ENCODE measurements at regions not wholly inside any gene's neighbourhood (a gene's known extent, or its start where the extent isn't known, plus 50 kb on each side); places are given as distances from the start of the nearest gene placed in this dataset.

GRCh38 chr4:132276185-132276584 is 872.9 kb upstream of the PCDH10 start:
- H3K27me3 ChIP-seq (ENCODE audit: control insufficient read depth in 1 of 2, insufficient read depth in 2 of 2, low read length in 2 of 2): no peaks in the 10 kb centered on the region
- no peak overlapping the region for H2AFZ ChIP-seq (ENCODE audit: low read length)
- no peak overlapping the region for H3K27ac ChIP-seq (ENCODE audit: extremely low read length, insufficient read depth, low read length)
- H4K20me1 ChIP-seq (ENCODE audit: insufficient read depth, low read length): no peaks in the 10 kb centered on the region
- H3K36me3 ChIP-seq (replicated peaks in 1 of 2; ENCODE audit: control insufficient read depth in 1 of 2, insufficient read depth in 2 of 2, low read length in 2 of 2): no peaks in the 10 kb centered on the region
- BruUV-seq (replicated peaks): no TSS peak
- TF ChIP-seq SETDB1 (CRISPR knock-in tag; IDR thresholded peaks at IDR 0.05; ENCODE audit: borderline replicate concordance) (no peak), KDM5B (CRISPR knock-in tag; IDR thresholded peaks at IDR 0.05; ENCODE audit: borderline replicate concordance) (no peak), SIX4 (CRISPR knock-in tag; IDR thresholded peaks at IDR 0.05) (no peak), IRF9 (CRISPR knock-in tag; IDR thresholded peaks at IDR 0.05; ENCODE audit: borderline replicate concordance) (no peak), GATA4 (IDR thresholded peaks at IDR 0.05; ENCODE audit: borderline replicate concordance, low read depth) (no peak), JDP2 (CRISPR knock-in tag; IDR thresholded peaks at IDR 0.05; ENCODE audit: borderline replicate concordance) (no peak), NONO (IDR thresholded peaks at IDR 0.05) (no peak), NONO (CRISPR knock-in tag; conservative IDR thresholded peaks at IDR 0.05) (no peak), ZNF570 (CRISPR knock-in tag; IDR thresholded peaks at IDR 0.05; ENCODE audit: borderline replicate concordance) (no peak), SRSF9 (IDR thresholded peaks at IDR 0.05; ENCODE audit: borderline replicate concordance, insufficient read depth, low read depth, low read length, poor library complexity, severe bottlenecking) (no peak), CREM (IDR thresholded peaks at IDR 0.05) (no peak), CREM (CRISPR knock-in tag; IDR thresholded peaks at IDR 0.05) (no peak), STAG1 (CRISPR knock-in tag; IDR thresholded peaks at IDR 0.05) (no peak), KDM1A (CRISPR knock-in tag; IDR thresholded peaks at IDR 0.05) (no peak), SNAI1 (CRISPR knock-in tag; IDR thresholded peaks at IDR 0.05; ENCODE audit: borderline replicate concordance) (no peak), ZNF367 (CRISPR knock-in tag; IDR thresholded peaks at IDR 0.05; ENCODE audit: borderline replicate concordance) (no peak), BRF2 (CRISPR knock-in tag; IDR thresholded peaks at IDR 0.05) (no peak), HNRNPK (IDR thresholded peaks at IDR 0.05; ENCODE audit: low read depth, low read length, poor library complexity, severe bottlenecking) (no peak), CENPT (CRISPR knock-in tag; IDR thresholded peaks at IDR 0.05; ENCODE audit: low read depth) (no peak), GABPB1 (CRISPR knock-in tag; IDR thresholded peaks at IDR 0.05) (no peak)
- intact Hi-C loops (cut with micrococcal nuclease; ENCODE audit: unreplicated experiment): no loop called here
- no peak overlapping the region for H3K4me2 ChIP-seq (ENCODE audit: low read depth, low read length)
- POLR2A ChIA-PET: no interaction called here
- in situ Hi-C loops (cut with HindIII; ENCODE audit: extremely low pct_ligation_motif_present, low pct_unique_long_range_greater_than_20kb): no loop called here
- no peaks in the 10 kb centered on the region for H3K79me2 ChIP-seq (ENCODE audit: insufficient read depth, low read length)
- H3K9ac ChIP-seq (ENCODE audit: insufficient read depth, low read depth, low read length): no peak overlapping the region
- H3K4me3 ChIP-seq (replicated peaks in 1 of 3; ENCODE audit: insufficient read depth in 1 of 3, low read depth in 2 of 3, low read length in 3 of 3): no peak overlapping the region
- FAIRE-seq: no peak
- CTCF ChIA-PET (ENCODE audit: low intra/inter-chr PET ratio, low total read pairs): no interaction called here
- ATAC-seq: no peak
- WGBS (ENCODE audit: low lambda C conversion rate): 4% methylated on average over 4 of the region's 4 CpGs
- H3K4me1 ChIP-seq (ENCODE audit: insufficient read depth, low read length): no peaks in the 10 kb centered on the region
- no peak for DNase-seq (ENCODE audit: low spot score)
- H3K9me3 ChIP-seq (ENCODE audit: low read length): no peaks in the 10 kb centered on the region

Data from HepG2 (cell line).